HL-60 (cell line): ENCODE measurements at regions not wholly inside any gene's neighbourhood (a gene's known extent, or its start where the extent isn't known, plus 50 kb on each side); places are given as distances from the start of the nearest gene placed in this dataset.

Experiments used
- POLR2AphosphoS5 ChIP-seq: IDR thresholded peaks from 2 replicates; pipeline ENCODE4 v1.6.1; 2012; ENCODE audit warnings: low read depth
- SPI1 ChIP-seq: IDR thresholded peaks from 2 replicates; pipeline ENCODE4 v1.6.1; 2012; ENCODE audit warnings: low read depth, mild to moderate bottlenecking, borderline replicate concordance
- TF ChIP-seq, protein P1 (sequence below): IDR thresholded peaks from one replicate; pipeline ENCODE4 v1.5.1; 2011; ENCODE audit warnings: low read length, control low read depth, inconsistent platforms; ENCODE audit not compliant: insufficient read depth
- TF ChIP-seq, protein P2 (sequence below): IDR thresholded peaks from 2 replicates; pipeline ENCODE4 v1.6.1; 2012; ENCODE audit warnings: low read depth; ENCODE audit not compliant: insufficient replicate concordance

DNA sequence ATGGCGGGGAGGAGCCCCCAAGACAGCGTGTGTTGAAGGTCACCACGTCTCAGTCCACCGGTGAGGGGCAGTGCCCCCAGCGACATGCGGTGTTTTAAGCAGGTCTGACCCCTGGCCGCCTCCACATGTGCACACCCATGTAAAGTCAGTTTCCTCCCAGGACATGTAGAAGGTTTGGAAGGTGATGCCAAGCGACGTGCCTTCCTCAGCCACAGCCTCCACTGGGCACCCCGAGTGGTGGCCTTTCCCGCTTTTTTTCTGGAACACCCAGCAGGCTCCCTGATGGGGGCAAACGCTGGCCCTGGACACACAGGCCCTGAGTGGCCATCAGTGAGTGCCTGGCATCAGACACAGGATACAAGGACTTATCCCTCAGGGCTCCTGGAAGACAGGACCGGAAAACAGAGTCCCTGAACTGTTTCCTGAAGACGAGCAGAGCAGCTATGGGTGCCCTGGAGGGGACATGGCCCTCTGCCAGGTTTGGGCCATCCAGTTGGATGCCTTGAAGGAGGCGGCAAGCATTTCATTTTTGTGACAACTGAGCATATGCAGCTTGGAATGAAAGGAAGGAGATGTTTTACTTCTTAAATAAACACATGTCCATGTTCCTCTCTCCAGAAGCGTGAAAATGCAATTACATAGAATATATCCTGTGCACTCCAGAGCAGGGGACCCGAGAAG, 275.8 kb upstream of the IRX2 start:
- TF ChIP-seq, protein P1, sequence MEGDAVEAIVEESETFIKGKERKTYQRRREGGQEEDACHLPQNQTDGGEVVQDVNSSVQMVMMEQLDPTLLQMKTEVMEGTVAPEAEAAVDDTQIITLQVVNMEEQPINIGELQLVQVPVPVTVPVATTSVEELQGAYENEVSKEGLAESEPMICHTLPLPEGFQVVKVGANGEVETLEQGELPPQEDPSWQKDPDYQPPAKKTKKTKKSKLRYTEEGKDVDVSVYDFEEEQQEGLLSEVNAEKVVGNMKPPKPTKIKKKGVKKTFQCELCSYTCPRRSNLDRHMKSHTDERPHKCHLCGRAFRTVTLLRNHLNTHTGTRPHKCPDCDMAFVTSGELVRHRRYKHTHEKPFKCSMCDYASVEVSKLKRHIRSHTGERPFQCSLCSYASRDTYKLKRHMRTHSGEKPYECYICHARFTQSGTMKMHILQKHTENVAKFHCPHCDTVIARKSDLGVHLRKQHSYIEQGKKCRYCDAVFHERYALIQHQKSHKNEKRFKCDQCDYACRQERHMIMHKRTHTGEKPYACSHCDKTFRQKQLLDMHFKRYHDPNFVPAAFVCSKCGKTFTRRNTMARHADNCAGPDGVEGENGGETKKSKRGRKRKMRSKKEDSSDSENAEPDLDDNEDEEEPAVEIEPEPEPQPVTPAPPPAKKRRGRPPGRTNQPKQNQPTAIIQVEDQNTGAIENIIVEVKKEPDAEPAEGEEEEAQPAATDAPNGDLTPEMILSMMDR = no peak
- no peak for TF ChIP-seq POLR2AphosphoS5
- no peak for TF ChIP-seq SPI1
- TF ChIP-seq, protein P2, sequence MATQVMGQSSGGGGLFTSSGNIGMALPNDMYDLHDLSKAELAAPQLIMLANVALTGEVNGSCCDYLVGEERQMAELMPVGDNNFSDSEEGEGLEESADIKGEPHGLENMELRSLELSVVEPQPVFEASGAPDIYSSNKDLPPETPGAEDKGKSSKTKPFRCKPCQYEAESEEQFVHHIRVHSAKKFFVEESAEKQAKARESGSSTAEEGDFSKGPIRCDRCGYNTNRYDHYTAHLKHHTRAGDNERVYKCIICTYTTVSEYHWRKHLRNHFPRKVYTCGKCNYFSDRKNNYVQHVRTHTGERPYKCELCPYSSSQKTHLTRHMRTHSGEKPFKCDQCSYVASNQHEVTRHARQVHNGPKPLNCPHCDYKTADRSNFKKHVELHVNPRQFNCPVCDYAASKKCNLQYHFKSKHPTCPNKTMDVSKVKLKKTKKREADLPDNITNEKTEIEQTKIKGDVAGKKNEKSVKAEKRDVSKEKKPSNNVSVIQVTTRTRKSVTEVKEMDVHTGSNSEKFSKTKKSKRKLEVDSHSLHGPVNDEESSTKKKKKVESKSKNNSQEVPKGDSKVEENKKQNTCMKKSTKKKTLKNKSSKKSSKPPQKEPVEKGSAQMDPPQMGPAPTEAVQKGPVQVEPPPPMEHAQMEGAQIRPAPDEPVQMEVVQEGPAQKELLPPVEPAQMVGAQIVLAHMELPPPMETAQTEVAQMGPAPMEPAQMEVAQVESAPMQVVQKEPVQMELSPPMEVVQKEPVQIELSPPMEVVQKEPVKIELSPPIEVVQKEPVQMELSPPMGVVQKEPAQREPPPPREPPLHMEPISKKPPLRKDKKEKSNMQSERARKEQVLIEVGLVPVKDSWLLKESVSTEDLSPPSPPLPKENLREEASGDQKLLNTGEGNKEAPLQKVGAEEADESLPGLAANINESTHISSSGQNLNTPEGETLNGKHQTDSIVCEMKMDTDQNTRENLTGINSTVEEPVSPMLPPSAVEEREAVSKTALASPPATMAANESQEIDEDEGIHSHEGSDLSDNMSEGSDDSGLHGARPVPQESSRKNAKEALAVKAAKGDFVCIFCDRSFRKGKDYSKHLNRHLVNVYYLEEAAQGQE = no peak
